Epithelial cell of esophagus (primary cell): ENCODE measurements at regions not wholly inside any gene's neighbourhood (a gene's known extent, or its start where the extent isn't known, plus 50 kb on each side); places are given as distances from the start of the nearest gene placed in this dataset.

Experiments
- DNase-seq: peaks from one replicate; pipeline ENCODE4 v3.0.0; 2010; ENCODE audit warnings: low read depth
- H3K4me3 ChIP-seq: 2 replicates; pipeline ENCODE4 v1.5.1; 2011; ENCODE audit warnings: mild to moderate bottlenecking, low read length, control low read depth
- CTCF ChIP-seq: IDR thresholded peaks from 2 replicates; pipeline ENCODE4 v1.5.1; 2011; ENCODE audit warnings: low read depth, mild to moderate bottlenecking, low read length, control low read depth, inconsistent platforms; ENCODE audit not compliant: insufficient read depth; ENCODE audit errors: missing control alignments

DNA sequence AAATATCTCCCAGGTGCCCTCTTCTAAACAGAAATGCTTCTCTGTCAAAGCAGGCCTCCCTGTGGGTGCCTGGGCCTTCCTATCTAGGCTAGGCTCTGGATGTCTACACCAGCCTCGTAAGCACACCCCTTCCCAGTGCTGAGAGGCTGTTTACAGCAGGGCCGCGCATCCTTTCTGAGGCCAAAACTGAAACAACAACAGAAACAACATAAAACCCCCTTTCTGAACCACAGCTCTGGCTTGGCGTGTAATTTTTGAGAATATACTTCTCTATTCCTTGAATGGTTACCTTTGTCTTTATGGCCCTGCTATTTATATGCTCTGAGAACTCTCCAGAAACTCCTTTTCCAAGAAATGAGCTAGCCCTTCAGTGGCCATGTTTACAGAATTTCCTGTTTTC, 118.4 kb downstream of the BCL2L11 start:
- TF ChIP-seq CTCF: no peak
- H3K4me3 ChIP-seq: no peak overlapping the region
- DNase-seq: no peak

DNA sequence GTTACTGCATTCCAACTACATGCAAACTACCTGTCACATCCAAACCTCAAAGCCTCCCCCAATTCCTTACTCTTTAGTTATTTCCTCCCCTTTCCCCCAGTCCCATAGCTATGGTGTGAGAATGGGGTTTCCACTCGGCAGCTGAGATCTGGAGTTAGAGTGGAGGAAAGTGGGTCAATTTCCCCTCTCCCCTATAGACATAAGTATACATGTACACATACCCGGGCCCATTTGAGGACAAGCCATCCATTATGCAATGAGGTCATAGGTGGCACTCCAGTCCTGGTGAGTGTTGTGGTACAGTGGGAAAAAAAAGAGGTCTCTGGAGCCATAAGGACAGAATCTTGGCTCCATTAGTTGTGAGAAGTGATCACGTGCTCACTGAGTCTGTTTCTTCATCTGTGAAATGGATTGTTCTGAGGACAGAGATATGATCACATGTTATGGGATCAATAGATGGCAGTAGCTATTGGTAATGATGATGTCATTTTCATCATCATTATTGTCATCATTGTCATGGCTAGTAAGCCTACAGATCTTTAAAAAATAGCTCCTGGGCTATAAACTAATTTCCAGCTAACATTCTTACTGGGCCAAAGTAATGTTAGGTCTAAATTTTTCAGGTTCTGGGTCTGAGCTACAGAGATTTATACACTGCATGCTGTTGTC, 119.0 kb downstream of the BCL2L11 start:
- H3K4me3 ChIP-seq: no peak overlapping the region
- DNase-seq: no peak
- no peak for TF ChIP-seq CTCF

DNA sequence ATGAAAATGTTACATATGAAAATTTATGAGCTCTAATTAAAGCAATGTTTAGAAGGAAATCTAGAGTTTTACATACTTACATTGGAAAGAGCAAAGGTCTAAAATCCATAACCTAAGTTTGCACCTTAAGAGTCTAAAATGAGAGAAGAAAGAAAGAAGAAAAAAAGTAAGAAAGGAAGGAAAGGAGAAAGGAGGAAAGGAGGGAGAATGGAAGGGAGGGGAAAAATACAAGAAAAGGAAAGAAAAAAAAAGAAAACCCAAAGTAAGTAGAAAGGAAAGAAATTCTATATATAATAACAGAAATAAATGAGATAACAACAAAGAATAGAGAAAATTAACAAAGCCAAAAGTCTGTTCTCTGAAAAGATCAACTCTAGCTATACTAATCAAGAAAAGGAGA, 122.6 kb downstream of the BCL2L11 start:
- DNase-seq: no peak
- no peak overlapping the region for H3K4me3 ChIP-seq
- TF ChIP-seq CTCF: no peak

DNA sequence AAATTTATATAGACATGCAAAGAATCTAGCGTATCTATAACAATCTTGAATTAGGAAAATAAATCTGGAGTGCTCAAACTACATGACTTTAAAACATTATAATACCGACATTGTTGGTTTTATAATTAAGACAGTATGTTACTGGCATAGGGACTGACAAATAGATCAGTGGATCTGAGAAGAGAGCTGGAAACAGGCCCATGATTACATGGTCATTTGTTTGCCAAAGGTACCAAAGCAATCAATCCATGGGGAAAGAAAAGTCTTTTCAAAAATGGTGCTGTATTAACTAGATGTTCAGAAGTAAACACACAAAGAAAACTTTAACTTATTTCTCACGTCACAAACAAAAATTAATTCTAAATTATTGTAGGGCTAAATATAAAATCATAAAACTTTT, 124.2 kb downstream of the BCL2L11 start:
- no peak overlapping the region for H3K4me3 ChIP-seq
- no peak for DNase-seq
- no peak for TF ChIP-seq CTCF

DNA sequence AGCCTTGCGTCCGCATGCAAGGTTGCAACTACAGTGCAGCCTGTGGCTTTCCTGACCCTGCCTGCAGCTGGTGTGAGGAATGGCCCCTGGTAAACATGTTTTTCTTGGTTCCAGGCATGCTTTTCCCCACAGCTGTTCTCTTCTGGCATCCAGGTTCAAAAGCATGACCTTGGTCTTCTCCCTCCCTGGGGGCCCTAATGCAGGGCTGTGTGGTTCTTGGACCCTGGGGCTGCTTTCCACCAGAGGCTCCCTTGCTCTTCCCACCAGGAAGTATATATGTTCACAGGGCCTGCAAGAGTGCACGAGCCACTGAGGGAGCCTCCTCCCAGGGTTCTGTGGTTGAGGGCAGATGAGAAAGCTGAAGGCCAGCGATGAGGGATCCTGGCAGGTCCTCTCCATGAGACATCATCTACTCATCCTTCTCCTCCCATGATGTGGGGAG, 125.9 kb downstream of the BCL2L11 start:
- DNase-seq: no peak
- TF ChIP-seq CTCF: no peak
- H3K4me3 ChIP-seq: no peak overlapping the region

DNA sequence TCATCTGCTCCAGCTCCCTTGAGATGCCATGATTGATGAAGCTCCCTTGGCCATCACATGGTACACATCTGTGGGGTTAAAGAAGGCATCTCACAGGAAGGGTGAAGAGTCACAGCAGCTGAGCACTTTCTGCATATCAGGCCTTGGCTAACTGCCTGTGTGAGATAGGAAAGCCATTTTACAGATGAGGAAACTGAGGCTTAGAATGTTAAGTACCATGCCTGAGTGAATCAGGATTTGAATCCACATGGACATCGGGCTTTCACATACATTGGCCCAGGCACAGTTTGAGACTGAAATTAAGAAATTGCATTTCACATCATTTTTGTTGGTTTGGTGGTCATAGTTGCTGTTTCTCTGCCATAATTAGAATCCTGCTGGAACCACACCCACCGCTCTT, 126.8 kb downstream of the BCL2L11 start:
- H3K4me3 ChIP-seq: no peak overlapping the region
- no peak for DNase-seq
- no peak for TF ChIP-seq CTCF

DNA sequence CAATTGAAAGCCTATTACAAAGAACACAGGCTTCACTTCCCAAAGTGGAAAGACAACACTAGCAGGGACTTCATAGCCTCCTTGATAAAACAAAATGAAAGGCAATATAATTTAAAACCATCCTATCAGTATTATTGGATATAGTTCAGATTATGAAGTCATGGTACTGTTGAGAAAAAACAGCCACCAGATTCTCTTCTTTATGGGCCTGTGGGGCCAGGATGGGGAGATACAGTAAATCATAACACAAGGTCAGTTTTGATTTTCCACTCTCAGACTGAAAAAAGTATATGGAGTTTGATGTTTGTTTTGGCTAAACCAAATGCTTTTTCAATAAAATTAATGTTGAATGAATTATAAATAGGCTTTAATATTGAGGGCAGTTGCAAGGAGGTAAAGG, 129.1 kb downstream of the BCL2L11 start:
- no peak for DNase-seq
- no peak overlapping the region for H3K4me3 ChIP-seq
- TF ChIP-seq CTCF: no peak
